ENCODE measurements at regions not wholly inside any gene's neighbourhood (a gene's known extent, or its start where the extent isn't known, plus 50 kb on each side); places are given as distances from the start of the nearest gene placed in this dataset.
"Not testable (repeated sequence)": the region's sequence is repeated elsewhere in the genome, so short reads cannot be mapped to it uniquely, and the experiment has no call there.

GRCh38 chr10:46803082-46803481, 108.1 kb upstream of the PTPN20 start:
- not testable (repeated sequence) for TF ChIP-seq CTCF (tag by site-specific recombination; IDR thresholded peaks at IDR 0.05); ZNF704 (tag by site-specific recombination; IDR thresholded peaks at IDR 0.05); TRIM28 (IDR thresholded peaks at IDR 0.05; ENCODE audit: borderline replicate concordance, low read length); ZNF350 (tag by site-specific recombination; IDR thresholded peaks at IDR 0.05); ZNF140 (tag by site-specific recombination; IDR thresholded peaks at IDR 0.05); ZNF513 (tag by site-specific recombination; IDR thresholded peaks at IDR 0.05); ZNF837 (tag by site-specific recombination; IDR thresholded peaks at IDR 0.05); OSR2 (tag by site-specific recombination; IDR thresholded peaks at IDR 0.05)
